ENCODE measurements at regions not wholly inside any gene's neighbourhood (a gene's known extent, or its start where the extent isn't known, plus 50 kb on each side); places are given as distances from the start of the nearest gene placed in this dataset.

GRCh38 chr12:42921741-42922504 lies 332.4 kb upstream of the PRICKLE1 start:
- H3K4me3 ChIP-seq (replicated peaks; ENCODE audit: low read depth, low read length), result no peak overlapping the region
- no peak for TF ChIP-seq CTCF (IDR thresholded peaks at IDR 0.05; ENCODE audit: low read depth, low read length, missing control alignments)
- DNase-seq (ENCODE audit: extremely low read depth, low read depth), result no peak

- no peak for TF ChIP-seq CTCF (IDR thresholded peaks at IDR 0.05; ENCODE audit: low read depth, low read length, missing control alignments)
- H3K4me3 ChIP-seq (replicated peaks; ENCODE audit: low read depth, low read length), result no peak overlapping the region
- DNase-seq (ENCODE audit: extremely low read depth, low read depth), result no peak
These were observed 330.1 kb upstream of the PRICKLE1 start for GRCh38 chr12:42919691-42920090.

GRCh38 chr12:42918443-42918842 lies 328.9 kb upstream of the PRICKLE1 start:
- TF ChIP-seq CTCF (IDR thresholded peaks at IDR 0.05; ENCODE audit: low read depth, low read length, missing control alignments), result no peak
- no peak for DNase-seq (ENCODE audit: extremely low read depth, low read depth)
- no peak overlapping the region for H3K4me3 ChIP-seq (replicated peaks; ENCODE audit: low read depth, low read length)

GRCh38 chr12:42916143-42916542 lies 326.6 kb upstream of the PRICKLE1 start:
- H3K4me3 ChIP-seq (replicated peaks; ENCODE audit: low read depth, low read length), result no peak overlapping the region
- DNase-seq (ENCODE audit: extremely low read depth, low read depth), result no peak
- no peak for TF ChIP-seq CTCF (IDR thresholded peaks at IDR 0.05; ENCODE audit: low read depth, low read length, missing control alignments)

- TF ChIP-seq CTCF (IDR thresholded peaks at IDR 0.05; ENCODE audit: low read depth, low read length, missing control alignments), result no peak
- DNase-seq (ENCODE audit: extremely low read depth, low read depth), result no peak
- H3K4me3 ChIP-seq (replicated peaks; ENCODE audit: low read depth, low read length), result no peak overlapping the region
These were observed 325.9 kb upstream of the PRICKLE1 start for GRCh38 chr12:42915426-42915825.

- no peak overlapping the region for H3K4me3 ChIP-seq (replicated peaks; ENCODE audit: low read depth, low read length)
- DNase-seq (ENCODE audit: extremely low read depth, low read depth), result no peak
- TF ChIP-seq CTCF (IDR thresholded peaks at IDR 0.05; ENCODE audit: low read depth, low read length, missing control alignments), result no peak
These were observed 322.8 kb upstream of the PRICKLE1 start for GRCh38 chr12:42912367-42912766.

GRCh38 chr12:42910656-42911055 lies 321.1 kb upstream of the PRICKLE1 start:
- no peak overlapping the region for H3K4me3 ChIP-seq (replicated peaks; ENCODE audit: low read depth, low read length)
- TF ChIP-seq CTCF (IDR thresholded peaks at IDR 0.05; ENCODE audit: low read depth, low read length, missing control alignments), result no peak
- DNase-seq (ENCODE audit: extremely low read depth, low read depth), result no peak
